ENCODE measurements at regions not wholly inside any gene's neighbourhood (a gene's known extent, or its start where the extent isn't known, plus 50 kb on each side); places are given as distances from the start of the nearest gene placed in this dataset.

DNA sequence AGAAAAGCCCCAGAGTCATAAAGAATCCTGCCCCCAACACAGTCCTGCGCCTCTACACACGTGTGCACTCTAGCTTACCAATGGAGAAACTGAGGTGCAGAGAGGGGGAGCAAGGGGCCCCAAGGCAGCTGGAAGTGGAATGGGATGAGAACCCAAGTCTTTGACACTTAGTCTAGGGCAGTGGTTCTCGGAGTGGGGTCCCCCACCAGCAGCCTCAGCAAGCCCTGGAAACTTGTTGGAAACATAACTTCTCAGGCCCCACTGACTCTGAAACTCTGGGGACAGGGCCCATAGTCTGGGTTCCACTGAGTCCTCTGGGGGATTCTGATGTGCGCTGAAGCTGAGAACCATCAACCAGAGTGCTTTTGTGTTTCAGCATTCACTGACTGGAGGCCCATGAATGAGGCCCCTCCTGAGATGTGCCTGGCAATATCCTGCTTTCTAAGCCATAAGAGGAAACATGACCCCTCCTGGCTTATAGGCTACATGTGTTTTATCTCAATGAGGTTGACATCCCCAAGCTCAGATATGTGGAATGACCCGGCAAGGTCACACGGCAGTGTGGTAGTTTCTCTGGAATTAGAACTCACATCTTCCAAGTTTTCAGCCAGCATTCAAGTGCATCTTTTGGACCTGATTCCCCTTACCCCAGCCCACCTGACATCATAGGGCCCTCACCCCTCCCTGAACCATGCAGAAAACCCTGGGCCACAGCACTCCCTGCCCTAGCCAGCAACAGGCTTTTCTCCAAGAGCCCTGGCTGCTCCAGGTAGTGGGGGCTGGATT is 147.3 kb upstream of the PCBD1 start:
- no peak overlapping the region for H3K27ac ChIP-seq (replicated peaks in 1 of 4)
- TF ChIP-seq POLR2A (IDR thresholded peaks at IDR 0.05; ENCODE audit: low read depth) (no peak), EP300 (IDR thresholded peaks at IDR 0.05) (no peak), POLR2AphosphoS5 (IDR thresholded peaks at IDR 0.05) (no peak), CTCF (IDR thresholded peaks at IDR 0.05) (no peak)
- intact Hi-C loops (cut with DNase I), result no loop called here
- DNase-seq (ENCODE audit: extremely low spot score), result no peak
- H3K4me1 ChIP-seq, result no peaks in the 10 kb centered on the region
- H3K36me3 ChIP-seq, result no peaks in the 10 kb centered on the region
- no peak overlapping the region for H3K4me3 ChIP-seq
- WGBS, result 81% methylated on average over 6 of the region's 6 CpGs
- H3K27me3 ChIP-seq, result peaks cover 0 to 5% (median 0%) of the 10 kb centered on the region in 4 donors
- H3K9me3 ChIP-seq, result no peaks in the 10 kb centered on the region

GRCh38 chr10:71036297-71036966 is 148.1 kb upstream of the PCBD1 start:
- TF ChIP-seq CTCF (IDR thresholded peaks at IDR 0.05), result no peak
- no peak for TF ChIP-seq POLR2A (IDR thresholded peaks at IDR 0.05; ENCODE audit: low read depth)
- TF ChIP-seq POLR2AphosphoS5 (IDR thresholded peaks at IDR 0.05), result no peak
- no peak for TF ChIP-seq EP300 (IDR thresholded peaks at IDR 0.05)
- H3K27me3 ChIP-seq, result peaks cover 0 to 12% (median 0%) of the 10 kb centered on the region in 4 donors
- H3K4me3 ChIP-seq, result no peak overlapping the region
- no peaks in the 10 kb centered on the region for H3K36me3 ChIP-seq
- 59% methylated on average over 8 of the region's 8 CpGs for WGBS
- intact Hi-C loops (cut with DNase I), result no loop called here
- no peaks in the 10 kb centered on the region for H3K9me3 ChIP-seq
- no peaks in the 10 kb centered on the region for H3K4me1 ChIP-seq
- H3K27ac ChIP-seq (replicated peaks in 1 of 4), result no peak overlapping the region
- no peak for DNase-seq (ENCODE audit: extremely low spot score)

DNA sequence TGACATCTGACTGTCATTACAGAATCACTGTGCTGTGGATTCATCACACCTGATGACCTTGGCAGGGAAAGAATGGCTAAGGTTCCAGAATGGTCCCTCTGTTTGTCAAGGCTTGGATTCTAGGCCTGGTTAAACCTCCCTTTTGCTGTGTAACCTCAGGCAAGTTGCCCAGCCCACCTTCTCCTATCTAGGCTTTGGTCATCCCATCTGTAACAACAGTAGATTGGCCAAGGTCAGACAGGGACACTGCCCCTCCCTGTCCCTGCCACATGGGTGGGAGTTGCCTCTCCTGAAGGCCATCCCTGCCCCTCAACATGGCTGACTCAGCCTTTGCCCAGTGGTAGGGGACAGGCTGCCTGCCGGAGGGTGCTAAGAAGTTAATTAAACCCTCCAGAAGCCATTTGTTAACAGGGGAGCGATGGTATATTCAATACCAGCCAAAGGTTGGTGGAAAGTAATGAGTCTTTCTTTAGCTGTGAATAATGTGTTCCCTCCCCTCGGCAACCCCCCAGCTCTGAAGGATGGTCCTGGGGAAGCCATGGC is 149.8 kb upstream of the PCBD1 start:
- Histone ChIP-seq H3K4me1 (no peaks in the 10 kb centered on the region), H3K9me3 (no peaks in the 10 kb centered on the region), H3K4me3 (no peak overlapping the region), H3K27ac (replicated peaks in 1 of 4) (no peak overlapping the region), H3K36me3 (no peaks in the 10 kb centered on the region), H3K27me3 (peaks cover 0 to 16% (median 0%) of the 10 kb centered on the region in 4 donors)
- no peak for TF ChIP-seq EP300 (IDR thresholded peaks at IDR 0.05)
- TF ChIP-seq POLR2AphosphoS5 (IDR thresholded peaks at IDR 0.05), result no peak
- no peak for TF ChIP-seq POLR2A (IDR thresholded peaks at IDR 0.05; ENCODE audit: low read depth)
- TF ChIP-seq CTCF (IDR thresholded peaks at IDR 0.05), result no peak
- WGBS, result 68% methylated on average over 3 of the region's 3 CpGs
- intact Hi-C loops (cut with DNase I), result no loop called here
- no peak for DNase-seq (ENCODE audit: extremely low spot score)

- TF ChIP-seq EP300 (IDR thresholded peaks at IDR 0.05) (no peak), POLR2AphosphoS5 (IDR thresholded peaks at IDR 0.05) (no peak), CTCF (IDR thresholded peaks at IDR 0.05) (no peak), POLR2A (IDR thresholded peaks at IDR 0.05; ENCODE audit: low read depth) (no peak)
- Histone ChIP-seq H3K27me3 (peaks cover 0 to 16% (median 0%) of the 10 kb centered on the region in 4 donors), H3K36me3 (no peaks in the 10 kb centered on the region), H3K9me3 (no peaks in the 10 kb centered on the region), H3K27ac (replicated peaks in 1 of 4) (no peak overlapping the region), H3K4me1 (no peaks in the 10 kb centered on the region), H3K4me3 (no peak overlapping the region)
- DNase-seq (ENCODE audit: extremely low spot score), result no peak
- intact Hi-C loops (cut with DNase I), result no loop called here
- WGBS, result 100% methylated on average over 1 of the region's 2 CpGs
Observed at GRCh38 chr10:71038921-71039320, 150.6 kb upstream of the PCBD1 start.
